Stimulated activated naive B cell treated with anti-CD40 and anti-IgM and Interleukin-4, amounts not matched to agents 10 μg/mL and 1 μg/mL and 100 μg/mL, for 72 hours (primary cell): ENCODE measurements at regions not wholly inside any gene's neighbourhood (a gene's known extent, or its start where the extent isn't known, plus 50 kb on each side); places are given as distances from the start of the nearest gene placed in this dataset.
"Not testable (repeated sequence)": the region's sequence is repeated elsewhere in the genome, so short reads cannot be mapped to it uniquely, and the experiment has no call there.

Source experiments
- ATAC-seq, 2 donors: fragments of 150-1000 bp; cut with Tn5 transposase; replicated peaks; 2 replicates each; pipeline ENCODE4 v1.10.0; 2021; ENCODE audit warnings: moderate library complexity in 1 of 2
- DNase-seq: peaks from one replicate; pipeline ENCODE4 v3.0.0; 2021
- H3K27ac Mint-ChIP-seq: one replicate; pipeline ENCODE4 v1.8.0; 2022; ENCODE audit warnings: mild to moderate bottlenecking, mixed read lengths
- H3K27me3 Mint-ChIP-seq, 2 donors: one replicate each; pipeline ENCODE4 v1.8.0; 2022; ENCODE audit warnings: mixed read lengths in 2 of 2
- H3K36me3 Mint-ChIP-seq, 2 donors: one replicate each; pipeline ENCODE4 v1.8.0; 2022; ENCODE audit warnings: mixed read lengths in 2 of 2, mild to moderate bottlenecking in 1 of 2
- H3K4me1 Mint-ChIP-seq, 2 donors: one replicate each; pipeline ENCODE4 v1.8.0; 2022; ENCODE audit warnings: mixed read lengths in 2 of 2, mild to moderate bottlenecking in 1 of 2
- H3K4me3 Mint-ChIP-seq, 2 donors: one replicate each; pipeline ENCODE4 v1.8.0; 2022; ENCODE audit warnings: mild to moderate bottlenecking in 2 of 2, mixed read lengths in 2 of 2, moderate library complexity in 1 of 2
- H3K9me3 Mint-ChIP-seq, 2 donors: one replicate each; pipeline ENCODE4 v1.8.0; 2022; ENCODE audit warnings: mixed read lengths in 2 of 2, mild to moderate bottlenecking in 1 of 2

- H3K27me3 Mint-ChIP-seq: no peaks in the 10 kb centered on the region
- no peaks in the 10 kb centered on the region for H3K36me3 Mint-ChIP-seq
- peaks cover 0 to 8% of the 10 kb centered on the region in 2 donors for H3K9me3 Mint-ChIP-seq
- ATAC-seq (no peak), DNase-seq (no peak)
- H3K27ac Mint-ChIP-seq: no peak overlapping the region
- no peaks in the 10 kb centered on the region for H3K4me1 Mint-ChIP-seq
- H3K4me3 Mint-ChIP-seq: no peak overlapping the region
Measured at GRCh38 chr1:191690931-191691330, 467.3 kb upstream of the RGS18 start.

GRCh38 chr1:191693797-191694196, 464.5 kb upstream of the RGS18 start:
- no peaks in the 10 kb centered on the region for H3K36me3 Mint-ChIP-seq
- H3K4me3 Mint-ChIP-seq: no peak overlapping the region
- peaks cover 0 to 7% of the 10 kb centered on the region in 2 donors for H3K9me3 Mint-ChIP-seq
- DNase-seq (no peak), ATAC-seq (no peak)
- H3K27ac Mint-ChIP-seq: no peak overlapping the region
- no peaks in the 10 kb centered on the region for H3K27me3 Mint-ChIP-seq
- H3K4me1 Mint-ChIP-seq: no peaks in the 10 kb centered on the region

GRCh38 chr1:191695865-191696264, 462.4 kb upstream of the RGS18 start:
- peaks cover 2 to 5% of the 10 kb centered on the region in 2 donors for H3K4me1 Mint-ChIP-seq
- H3K27me3 Mint-ChIP-seq: no peaks in the 10 kb centered on the region
- no peaks in the 10 kb centered on the region for H3K36me3 Mint-ChIP-seq
- DNase-seq (no peak), ATAC-seq (no peak)
- H3K27ac Mint-ChIP-seq: no peak overlapping the region
- H3K9me3 Mint-ChIP-seq: peaks cover 0 to 7% of the 10 kb centered on the region in 2 donors
- no peak overlapping the region for H3K4me3 Mint-ChIP-seq

- H3K4me3 Mint-ChIP-seq: no peak overlapping the region
- ATAC-seq: no peak
Measured at GRCh38 chr1:191696354-191696753, 461.9 kb upstream of the RGS18 start.

GRCh38 chr1:191697556-191697955, 460.7 kb upstream of the RGS18 start:
- H3K36me3 Mint-ChIP-seq: no peaks in the 10 kb centered on the region
- no peak overlapping the region for H3K4me3 Mint-ChIP-seq
- no peaks in the 10 kb centered on the region for H3K27me3 Mint-ChIP-seq
- ATAC-seq (no peak), DNase-seq (no peak)
- H3K4me1 Mint-ChIP-seq: peaks cover 2 to 5% of the 10 kb centered on the region in 2 donors
- H3K9me3 Mint-ChIP-seq: peaks cover 0 to 7% of the 10 kb centered on the region in 2 donors
- H3K27ac Mint-ChIP-seq: no peak overlapping the region

More at GRCh38 chr1:191696354-191696753, 461.9 kb upstream of the RGS18 start:
- DNase-seq: no peak
- H3K4me1 Mint-ChIP-seq: peaks cover 2 to 5% of the 10 kb centered on the region in 2 donors
- H3K9me3 Mint-ChIP-seq: peaks cover 0 to 7% of the 10 kb centered on the region in 2 donors
- no peaks in the 10 kb centered on the region for H3K27me3 Mint-ChIP-seq
- H3K36me3 Mint-ChIP-seq: no peaks in the 10 kb centered on the region
- H3K27ac Mint-ChIP-seq: no peak overlapping the region

- Mint-ChIP-seq H3K27me3 (no peaks in the 10 kb centered on the region), H3K4me3 (no peak overlapping the region), H3K4me1 (peaks cover 2 to 5% of the 10 kb centered on the region in 2 donors), H3K27ac (no peak overlapping the region), H3K9me3 (peaks cover 0 to 7% of the 10 kb centered on the region in 2 donors), H3K36me3 (no peaks in the 10 kb centered on the region)
- DNase-seq (no peak), ATAC-seq (no peak)
Measured at GRCh38 chr1:191698246-191698645, 460.0 kb upstream of the RGS18 start.

GRCh38 chr1:191699343-191699742, 458.9 kb upstream of the RGS18 start:
- no peak for DNase-seq
- H3K4me3 Mint-ChIP-seq: no peak overlapping the region
- no peaks in the 10 kb centered on the region for H3K36me3 Mint-ChIP-seq
- peak; percentile 69 to 82 for ATAC-seq
- peaks cover 2 to 5% of the 10 kb centered on the region in 2 donors for H3K4me1 Mint-ChIP-seq
- H3K27me3 Mint-ChIP-seq: no peaks in the 10 kb centered on the region
- H3K9me3 Mint-ChIP-seq: peaks cover 0 to 1% of the 10 kb centered on the region in 2 donors
- H3K27ac Mint-ChIP-seq: no peak overlapping the region

- Mint-ChIP-seq H3K9me3 (peaks cover 0 to 3% of the 10 kb centered on the region in 2 donors), H3K27me3 (no peaks in the 10 kb centered on the region), H3K27ac (no peak overlapping the region), H3K4me3 (no peak overlapping the region), H3K4me1 (peaks cover 2 to 5% of the 10 kb centered on the region in 2 donors), H3K36me3 (no peaks in the 10 kb centered on the region)
- ATAC-seq: no peak
- DNase-seq: no peak
Measured at GRCh38 chr1:191700922-191701321, 457.3 kb upstream of the RGS18 start.

- Mint-ChIP-seq H3K27ac (no peak overlapping the region), H3K4me3 (no peak overlapping the region), H3K36me3 (no peaks in the 10 kb centered on the region), H3K9me3 (peaks cover 0 to 3% of the 10 kb centered on the region in 2 donors), H3K4me1 (peaks cover 2 to 5% of the 10 kb centered on the region in 2 donors), H3K27me3 (no peaks in the 10 kb centered on the region)
- ATAC-seq (no peak), DNase-seq (no peak)
Measured at GRCh38 chr1:191702124-191702523, 456.1 kb upstream of the RGS18 start.

GRCh38 chr1:191707288-191707687, 451.0 kb upstream of the RGS18 start:
- no peak for DNase-seq
- no peaks in the 10 kb centered on the region for H3K4me1 Mint-ChIP-seq
- H3K36me3 Mint-ChIP-seq: no peaks in the 10 kb centered on the region
- no peak overlapping the region for H3K4me3 Mint-ChIP-seq
- no peak for ATAC-seq
- H3K9me3 Mint-ChIP-seq: peaks cover 0 to 2% of the 10 kb centered on the region in 2 donors
- H3K27me3 Mint-ChIP-seq: no peaks in the 10 kb centered on the region
- H3K27ac Mint-ChIP-seq: no peak overlapping the region

GRCh38 chr1:191709215-191709614, 449.0 kb upstream of the RGS18 start:
- Mint-ChIP-seq H3K27ac (no peak overlapping the region), H3K4me3 (no peak overlapping the region), H3K27me3 (no peaks in the 10 kb centered on the region), H3K36me3 (no peaks in the 10 kb centered on the region), H3K4me1 (no peaks in the 10 kb centered on the region), H3K9me3 (peaks cover 0 to 2% of the 10 kb centered on the region in 2 donors)
- DNase-seq: no peak
- ATAC-seq: no peak

- Mint-ChIP-seq H3K27ac (no peak overlapping the region), H3K9me3 (no peaks in the 10 kb centered on the region), H3K4me1 (no peaks in the 10 kb centered on the region), H3K4me3 (no peak overlapping the region), H3K36me3 (no peaks in the 10 kb centered on the region), H3K27me3 (no peaks in the 10 kb centered on the region)
- ATAC-seq: no peak
- DNase-seq: no peak
Measured at GRCh38 chr1:191711961-191712360, 446.3 kb upstream of the RGS18 start.

GRCh38 chr1:191714845-191715244, 443.4 kb upstream of the RGS18 start:
- DNase-seq (no peak), ATAC-seq (no peak)
- no peaks in the 10 kb centered on the region for H3K27me3 Mint-ChIP-seq
- no peaks in the 10 kb centered on the region for H3K4me1 Mint-ChIP-seq
- no peaks in the 10 kb centered on the region for H3K36me3 Mint-ChIP-seq
- H3K27ac Mint-ChIP-seq: no peak overlapping the region
- H3K4me3 Mint-ChIP-seq: no peak overlapping the region
- no peaks in the 10 kb centered on the region for H3K9me3 Mint-ChIP-seq

GRCh38 chr1:191729742-191730141, 428.5 kb upstream of the RGS18 start:
- Mint-ChIP-seq H3K9me3 (peaks cover 4 to 7% of the 10 kb centered on the region in 2 donors), H3K36me3 (no peaks in the 10 kb centered on the region), H3K4me1 (no peaks in the 10 kb centered on the region), H3K27ac (no peak overlapping the region), H3K4me3 (no peak overlapping the region), H3K27me3 (no peaks in the 10 kb centered on the region)
- no peak for ATAC-seq
- DNase-seq: no peak

- H3K4me3 Mint-ChIP-seq: not testable (repeated sequence)
Measured at GRCh38 chr1:191731608-191732302, 426.5 kb upstream of the RGS18 start.

More at GRCh38 chr1:191731608-191732302, 426.5 kb upstream of the RGS18 start:
- H3K9me3 Mint-ChIP-seq, DNase-seq, ATAC-seq, H3K27ac Mint-ChIP-seq, H3K27me3 Mint-ChIP-seq, H3K4me1 Mint-ChIP-seq, H3K36me3 Mint-ChIP-seq: not testable (repeated sequence)
